ENCODE measurements at regions not wholly inside any gene's neighbourhood (a gene's known extent, or its start where the extent isn't known, plus 50 kb on each side); places are given as distances from the start of the nearest gene placed in this dataset.

DNA sequence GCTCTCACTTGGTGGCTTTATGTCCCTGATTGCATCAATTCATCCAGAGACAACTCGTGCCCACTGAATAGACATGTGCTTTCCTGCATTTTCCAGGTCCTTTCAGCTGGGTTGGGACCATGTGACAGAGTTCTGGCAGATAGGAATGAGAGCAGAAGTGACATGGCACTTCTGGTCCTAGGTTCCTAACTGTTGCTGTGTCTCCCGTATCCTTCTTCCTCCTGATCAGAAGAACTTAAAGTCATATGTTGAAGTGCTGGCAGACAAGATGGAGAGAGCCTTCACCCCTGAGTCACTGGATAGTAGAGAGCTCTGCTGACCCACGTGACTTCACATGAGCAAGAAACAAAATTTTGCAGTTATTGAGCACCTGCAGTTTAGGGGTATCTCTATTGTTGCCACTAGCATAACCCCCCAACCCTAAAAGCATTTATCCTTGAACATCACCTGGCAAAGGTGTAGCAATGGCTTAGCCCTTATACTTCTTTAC is 80.0 kb downstream of the NREP start:
- TF ChIP-seq, protein P1, sequence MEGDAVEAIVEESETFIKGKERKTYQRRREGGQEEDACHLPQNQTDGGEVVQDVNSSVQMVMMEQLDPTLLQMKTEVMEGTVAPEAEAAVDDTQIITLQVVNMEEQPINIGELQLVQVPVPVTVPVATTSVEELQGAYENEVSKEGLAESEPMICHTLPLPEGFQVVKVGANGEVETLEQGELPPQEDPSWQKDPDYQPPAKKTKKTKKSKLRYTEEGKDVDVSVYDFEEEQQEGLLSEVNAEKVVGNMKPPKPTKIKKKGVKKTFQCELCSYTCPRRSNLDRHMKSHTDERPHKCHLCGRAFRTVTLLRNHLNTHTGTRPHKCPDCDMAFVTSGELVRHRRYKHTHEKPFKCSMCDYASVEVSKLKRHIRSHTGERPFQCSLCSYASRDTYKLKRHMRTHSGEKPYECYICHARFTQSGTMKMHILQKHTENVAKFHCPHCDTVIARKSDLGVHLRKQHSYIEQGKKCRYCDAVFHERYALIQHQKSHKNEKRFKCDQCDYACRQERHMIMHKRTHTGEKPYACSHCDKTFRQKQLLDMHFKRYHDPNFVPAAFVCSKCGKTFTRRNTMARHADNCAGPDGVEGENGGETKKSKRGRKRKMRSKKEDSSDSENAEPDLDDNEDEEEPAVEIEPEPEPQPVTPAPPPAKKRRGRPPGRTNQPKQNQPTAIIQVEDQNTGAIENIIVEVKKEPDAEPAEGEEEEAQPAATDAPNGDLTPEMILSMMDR (IDR thresholded peaks at IDR 0.05), result no peak
- TF ChIP-seq POLR2A (IDR thresholded peaks at IDR 0.05), result no peak
- no peak overlapping the region for H3K27ac ChIP-seq
- H3K4me3 ChIP-seq, result no peak overlapping the region
- WGBS, 2 donors, result 51 to 66% methylated on average over 2 of the region's 3 CpGs
- no peak for DNase-seq
- intact Hi-C loops (cut with DNase I), result no loop called here
- peaks cover 8 to 38% (median 13%) of the 10 kb centered on the region in 3 donors for H3K4me1 ChIP-seq
- H3K9me3 ChIP-seq, result no peaks in the 10 kb centered on the region
- no peaks in the 10 kb centered on the region for H3K36me3 ChIP-seq
- no peaks in the 10 kb centered on the region for H3K27me3 ChIP-seq

DNA sequence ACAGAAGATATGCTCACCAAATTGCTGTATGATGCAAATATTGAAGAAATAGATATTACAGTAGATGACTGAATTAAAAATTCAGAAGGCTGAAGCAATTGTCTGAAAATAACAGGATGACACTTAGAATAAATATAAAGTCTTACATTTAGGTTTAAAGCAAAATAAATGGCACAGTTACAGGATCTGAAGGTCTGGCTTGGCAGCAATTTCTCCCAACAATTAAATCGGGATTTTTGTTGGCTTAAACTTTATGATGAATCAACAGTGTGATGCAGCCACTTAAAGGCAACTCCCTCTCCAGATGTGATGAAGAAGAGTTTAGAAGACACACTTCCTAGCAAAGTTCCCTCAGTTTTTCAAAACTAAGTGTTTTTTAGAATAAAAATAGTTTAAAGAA is 80.5 kb downstream of the NREP start:
- 14 to 26% methylated on average over 1 of the region's 1 CpG for WGBS, 2 donors
- Histone ChIP-seq H3K27ac (no peak overlapping the region), H3K9me3 (no peaks in the 10 kb centered on the region), H3K4me1 (peaks cover 4 to 38% (median 10%) of the 10 kb centered on the region in 3 donors), H3K36me3 (no peaks in the 10 kb centered on the region), H3K27me3 (no peaks in the 10 kb centered on the region), H3K4me3 (no peak overlapping the region)
- TF ChIP-seq POLR2A (IDR thresholded peaks at IDR 0.05), result no peak
- TF ChIP-seq, protein P1 (IDR thresholded peaks at IDR 0.05), result no peak
- no peak for DNase-seq
- intact Hi-C loops (cut with DNase I), result no loop called here

DNA sequence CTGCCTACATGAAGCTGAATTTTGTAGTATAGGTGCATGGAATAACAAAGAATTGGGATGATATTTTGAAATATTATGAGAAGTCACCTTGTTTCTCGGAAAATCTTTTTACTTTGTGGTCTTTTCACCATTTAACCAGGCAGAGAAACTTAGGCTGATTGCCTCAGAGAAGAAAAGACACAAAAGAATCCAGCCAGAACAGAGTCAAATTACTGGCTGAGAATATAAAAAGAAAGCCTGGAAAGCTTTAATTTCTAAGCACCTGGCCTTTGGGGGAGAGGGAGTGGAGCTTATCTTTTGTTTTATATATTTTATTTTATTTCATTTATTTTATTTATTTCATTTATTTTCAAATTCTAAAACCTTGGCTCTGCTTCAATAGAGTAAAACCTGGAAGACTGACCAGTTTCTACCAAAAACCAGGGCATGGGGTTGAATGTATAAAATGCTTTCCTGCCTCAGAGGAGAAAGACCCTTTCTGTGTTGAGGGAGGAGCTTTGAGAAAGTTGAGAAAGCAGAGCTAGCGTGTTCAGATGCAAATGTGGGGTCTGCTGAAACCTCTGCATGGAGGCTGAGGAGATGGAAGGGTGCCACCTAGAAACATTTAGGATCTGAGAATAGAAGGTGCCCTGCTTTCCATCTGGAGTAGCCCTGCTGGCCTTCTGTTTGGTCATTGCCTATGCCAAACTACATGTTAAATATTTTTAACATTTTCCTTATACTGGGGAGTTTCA is 81.6 kb downstream of the NREP start:
- DNase-seq, result no peak
- no peak for TF ChIP-seq POLR2A (IDR thresholded peaks at IDR 0.05)
- TF ChIP-seq, protein P1 (IDR thresholded peaks at IDR 0.05), result no peak
- Histone ChIP-seq H3K9me3 (no peaks in the 10 kb centered on the region), H3K27me3 (no peaks in the 10 kb centered on the region), H3K4me1 (peaks cover 0 to 38% (median under 1%) of the 10 kb centered on the region in 3 donors), H3K36me3 (no peaks in the 10 kb centered on the region), H3K27ac (no peak overlapping the region), H3K4me3 (no peak overlapping the region)
- intact Hi-C loops (cut with DNase I), result no loop called here
- 73 to 77% methylated on average over 2 of the region's 2 CpGs for WGBS, 2 donors

DNA sequence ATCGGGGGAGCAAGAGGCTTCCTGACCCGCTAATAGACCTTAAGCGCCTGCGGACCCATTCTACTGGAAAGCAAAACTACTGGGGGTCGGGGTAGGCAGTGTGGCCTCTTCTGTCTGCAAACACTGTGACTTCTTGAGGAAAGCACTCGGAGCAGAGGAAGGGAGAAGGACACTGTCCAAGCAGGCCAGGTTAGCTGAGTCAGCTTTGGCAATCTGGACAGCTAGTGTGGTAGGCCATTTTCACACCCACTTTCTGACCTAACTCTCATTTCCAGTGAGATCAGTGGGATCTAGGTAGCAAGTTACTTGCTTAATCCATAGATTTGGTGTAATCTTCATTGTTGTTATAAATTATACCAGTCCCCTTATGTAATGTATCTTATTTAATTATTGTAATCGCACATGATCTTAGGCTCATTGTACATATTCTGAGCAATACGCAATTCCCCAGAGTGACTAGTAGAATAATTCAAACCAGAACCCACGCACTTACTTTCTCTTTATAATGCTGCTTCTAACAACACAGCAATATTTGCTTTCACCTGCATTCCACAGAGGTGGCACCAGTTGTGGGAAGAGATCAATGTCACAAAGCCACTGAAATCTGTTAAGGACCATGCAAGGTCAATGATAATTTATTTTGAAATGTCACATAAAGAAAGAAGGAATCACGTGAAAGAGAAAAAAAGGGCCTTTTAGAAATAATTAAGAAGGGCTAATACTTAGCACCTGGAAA is 82.9 kb downstream of the NREP start:
- H3K27me3 ChIP-seq, result no peaks in the 10 kb centered on the region
- intact Hi-C loops (cut with DNase I), result no loop called here
- peaks cover 0 to 42% (median 0%) of the 10 kb centered on the region in 3 donors for H3K4me1 ChIP-seq
- H3K9me3 ChIP-seq, result no peaks in the 10 kb centered on the region
- no peak overlapping the region for H3K27ac ChIP-seq
- no peak for DNase-seq
- WGBS, 2 donors, result 81% methylated on average over 9 to 10 of the region's 10 CpGs
- H3K4me3 ChIP-seq, result no peak overlapping the region
- no peak for TF ChIP-seq POLR2A (IDR thresholded peaks at IDR 0.05)
- TF ChIP-seq, protein P1 (IDR thresholded peaks at IDR 0.05), result no peak
- no peaks in the 10 kb centered on the region for H3K36me3 ChIP-seq

DNA sequence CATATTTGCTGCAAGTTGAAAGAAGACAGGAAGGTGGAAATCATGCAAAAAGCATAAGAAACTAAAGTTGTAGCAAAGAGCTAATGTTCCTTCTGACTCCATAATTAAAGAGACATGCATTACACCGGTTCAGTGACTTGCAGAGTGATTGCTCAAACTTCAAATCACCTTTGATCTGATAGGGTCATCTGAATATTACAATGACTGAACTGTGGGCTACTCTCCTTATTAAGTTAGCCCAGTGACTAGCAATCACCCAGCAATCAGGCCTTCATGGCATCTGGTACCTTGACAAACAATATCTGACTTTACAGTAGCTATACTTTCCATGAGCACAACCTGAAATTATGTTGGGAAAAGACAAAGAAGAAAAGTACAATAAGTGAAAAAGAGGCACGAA is 84.9 kb downstream of the NREP start:
- H3K36me3 ChIP-seq, result no peaks in the 10 kb centered on the region
- H3K4me3 ChIP-seq, result no peak overlapping the region
- TF ChIP-seq POLR2A (IDR thresholded peaks at IDR 0.05), result no peak
- TF ChIP-seq, protein P1 (IDR thresholded peaks at IDR 0.05), result no peak
- intact Hi-C loops (cut with DNase I), result no loop called here
- WGBS, 2 donors, result 85 to 93% methylated on average over 2 of the region's 2 CpGs
- no peak overlapping the region for H3K27ac ChIP-seq
- H3K9me3 ChIP-seq, result no peaks in the 10 kb centered on the region
- H3K4me1 ChIP-seq, result peaks cover 0 to 42% (median 0%) of the 10 kb centered on the region in 3 donors
- H3K27me3 ChIP-seq, result no peaks in the 10 kb centered on the region
- DNase-seq, result no peak
